Retinal pigment epithelial cell (primary cell): ENCODE measurements at regions not wholly inside any gene's neighbourhood (a gene's known extent, or its start where the extent isn't known, plus 50 kb on each side); places are given as distances from the start of the nearest gene placed in this dataset.
"Not testable (repeated sequence)": the region's sequence is repeated elsewhere in the genome, so short reads cannot be mapped to it uniquely, and the experiment has no call there.

Experiments used
- DNase-seq: peaks from one replicate; pipeline ENCODE4 v3.0.0-alpha.2; 2010; ENCODE audit warnings: low read depth
- H3K4me3 ChIP-seq: 2 replicates; pipeline ENCODE4 v1.5.1; 2011; ENCODE audit warnings: mild to moderate bottlenecking, low read length, control low read depth, moderate library complexity
- TF ChIP-seq, protein P1 (sequence below): conservative IDR thresholded peaks from 2 replicates; pipeline ENCODE4 v1.5.1; 2011; ENCODE audit warnings: low read depth, low read length, control low read depth, inconsistent platforms

- H3K4me3 ChIP-seq, DNase-seq: not testable (repeated sequence)
Measured at GRCh38 chr1:78203410-78203982, 157.7 kb downstream of the GIPC2 start.

DNA sequence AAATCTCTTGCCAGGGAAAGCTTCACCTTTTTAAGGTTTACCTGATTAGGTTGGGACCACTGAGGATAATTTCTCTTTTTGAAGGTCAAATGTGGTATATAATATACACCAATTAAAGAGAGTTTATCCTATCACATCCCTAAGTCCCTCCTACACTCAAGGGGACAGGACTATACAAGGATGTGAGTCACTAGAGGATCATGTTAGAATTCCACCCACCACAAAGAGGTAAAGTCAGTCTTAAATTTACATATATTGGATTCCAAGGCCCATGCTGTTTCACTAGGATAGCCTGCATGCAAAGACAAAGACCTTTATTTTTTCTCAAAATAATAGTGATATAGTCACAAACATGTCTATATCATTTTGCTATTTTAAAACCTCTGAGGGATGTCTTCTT lies 164.4 kb downstream of the GIPC2 start:
- TF ChIP-seq, protein P1, sequence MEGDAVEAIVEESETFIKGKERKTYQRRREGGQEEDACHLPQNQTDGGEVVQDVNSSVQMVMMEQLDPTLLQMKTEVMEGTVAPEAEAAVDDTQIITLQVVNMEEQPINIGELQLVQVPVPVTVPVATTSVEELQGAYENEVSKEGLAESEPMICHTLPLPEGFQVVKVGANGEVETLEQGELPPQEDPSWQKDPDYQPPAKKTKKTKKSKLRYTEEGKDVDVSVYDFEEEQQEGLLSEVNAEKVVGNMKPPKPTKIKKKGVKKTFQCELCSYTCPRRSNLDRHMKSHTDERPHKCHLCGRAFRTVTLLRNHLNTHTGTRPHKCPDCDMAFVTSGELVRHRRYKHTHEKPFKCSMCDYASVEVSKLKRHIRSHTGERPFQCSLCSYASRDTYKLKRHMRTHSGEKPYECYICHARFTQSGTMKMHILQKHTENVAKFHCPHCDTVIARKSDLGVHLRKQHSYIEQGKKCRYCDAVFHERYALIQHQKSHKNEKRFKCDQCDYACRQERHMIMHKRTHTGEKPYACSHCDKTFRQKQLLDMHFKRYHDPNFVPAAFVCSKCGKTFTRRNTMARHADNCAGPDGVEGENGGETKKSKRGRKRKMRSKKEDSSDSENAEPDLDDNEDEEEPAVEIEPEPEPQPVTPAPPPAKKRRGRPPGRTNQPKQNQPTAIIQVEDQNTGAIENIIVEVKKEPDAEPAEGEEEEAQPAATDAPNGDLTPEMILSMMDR, result no peak
- no peak overlapping the region for H3K4me3 ChIP-seq
- no peak for DNase-seq

- TF ChIP-seq, protein P1, result no peak
- H3K4me3 ChIP-seq, result no peak overlapping the region
- DNase-seq, result no peak
Measured at GRCh38 chr1:78211483-78212092, 165.8 kb downstream of the GIPC2 start.

DNA sequence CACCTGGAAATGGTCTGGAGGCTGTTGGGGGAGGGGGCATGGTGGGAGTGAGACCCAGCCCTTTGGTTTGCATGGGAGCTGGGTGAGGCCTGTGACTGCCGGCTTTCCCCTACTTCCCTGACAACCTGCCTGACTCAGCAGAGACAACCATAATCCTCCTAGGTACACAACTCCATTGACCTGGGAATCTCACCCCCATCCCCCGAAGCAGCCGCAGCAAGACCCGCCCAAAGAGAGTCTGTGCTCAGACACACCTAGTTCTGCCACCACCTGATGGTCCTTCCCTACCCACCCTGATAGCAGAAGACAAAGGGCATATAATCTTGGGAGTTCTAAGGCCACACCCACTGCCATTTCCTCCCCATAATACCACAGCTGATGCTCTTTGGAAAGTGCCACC lies 168.6 kb downstream of the GIPC2 start:
- no peak for DNase-seq
- TF ChIP-seq, protein P1, result no peak
- no peak overlapping the region for H3K4me3 ChIP-seq

DNA sequence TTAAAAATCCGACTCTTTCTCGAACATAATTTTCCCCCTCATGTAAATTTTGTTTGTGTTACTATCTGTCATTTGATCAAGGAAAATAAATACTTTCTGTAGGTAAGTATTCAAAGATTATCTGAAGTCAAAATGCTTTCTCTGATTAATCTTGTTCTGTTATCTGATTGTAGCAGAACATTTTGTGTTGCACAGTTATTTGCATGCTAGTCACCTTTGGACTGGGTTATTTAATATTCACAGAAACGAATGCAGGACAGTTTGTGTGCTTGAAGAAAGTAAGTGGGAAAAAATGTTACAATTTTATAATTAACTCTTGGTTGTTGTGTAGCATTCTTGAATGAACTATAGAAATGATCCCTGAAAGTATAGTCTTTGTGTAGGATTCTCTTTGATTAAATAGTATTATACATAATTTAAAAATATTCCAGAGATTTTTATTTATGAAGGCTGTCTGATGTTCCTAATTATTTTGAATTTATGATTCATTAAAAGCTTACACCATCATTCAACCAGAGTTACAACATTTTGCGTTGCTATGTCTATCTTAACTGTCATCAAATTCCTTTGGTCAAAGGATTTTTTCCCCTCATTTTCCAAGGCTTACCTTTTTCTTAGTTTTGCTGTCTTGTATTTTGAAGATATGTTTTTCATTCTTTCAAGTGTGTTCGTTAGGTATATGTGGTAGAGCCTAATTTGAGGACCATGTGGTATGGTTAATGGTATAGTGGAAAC lies 176.6 kb downstream of the GIPC2 start:
- H3K4me3 ChIP-seq, result no peak overlapping the region
- DNase-seq, result no peak
- TF ChIP-seq, protein P1, result no peak

- no peak overlapping the region for H3K4me3 ChIP-seq
- no peak for DNase-seq
- TF ChIP-seq, protein P1, result no peak
Measured at GRCh38 chr1:78222960-78223358, 177.2 kb downstream of the GIPC2 start.

DNA sequence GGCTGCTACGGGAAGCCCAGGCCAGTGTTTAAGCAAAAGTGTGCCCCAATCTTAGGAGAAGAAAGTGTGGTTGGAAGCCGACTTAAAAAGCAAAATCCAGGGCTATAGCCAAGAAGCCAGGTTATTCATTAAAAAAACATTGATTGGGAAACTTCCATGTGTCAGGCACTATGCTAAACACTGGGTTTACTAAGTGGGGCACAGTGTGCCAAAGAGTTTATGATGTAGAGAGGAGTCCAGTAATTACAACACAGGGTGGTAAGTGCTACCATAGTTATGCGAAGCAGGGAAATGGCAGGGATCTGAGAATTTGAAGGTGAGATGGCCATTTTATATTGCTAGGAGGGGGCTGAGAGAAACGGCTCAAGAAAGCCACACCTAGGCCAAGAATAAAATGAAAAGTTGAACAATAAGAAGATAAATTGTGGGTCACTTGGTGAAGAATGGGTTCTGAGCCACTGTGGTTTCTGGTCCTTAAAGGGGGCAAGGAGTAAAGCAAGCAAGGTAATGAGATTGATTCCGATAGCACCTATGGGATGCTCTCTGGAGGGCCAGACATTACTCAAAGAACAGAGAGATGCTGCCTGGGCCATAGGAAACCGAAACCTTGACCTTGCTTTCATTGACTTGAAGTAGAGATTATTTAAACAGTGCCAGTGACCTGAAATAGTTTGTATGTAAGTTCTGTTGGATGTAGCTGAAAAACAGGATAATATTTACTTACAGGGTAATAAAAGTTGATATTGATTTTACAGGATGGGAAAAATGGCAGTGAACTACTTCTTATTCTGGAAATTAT lies 177.8 kb downstream of the GIPC2 start:
- TF ChIP-seq, protein P1, result no peak
- H3K4me3 ChIP-seq, result no peak overlapping the region
- DNase-seq, result no peak
